ENCODE measurements at regions not wholly inside any gene's neighbourhood (a gene's known extent, or its start where the extent isn't known, plus 50 kb on each side); places are given as distances from the start of the nearest gene placed in this dataset.

DNA sequence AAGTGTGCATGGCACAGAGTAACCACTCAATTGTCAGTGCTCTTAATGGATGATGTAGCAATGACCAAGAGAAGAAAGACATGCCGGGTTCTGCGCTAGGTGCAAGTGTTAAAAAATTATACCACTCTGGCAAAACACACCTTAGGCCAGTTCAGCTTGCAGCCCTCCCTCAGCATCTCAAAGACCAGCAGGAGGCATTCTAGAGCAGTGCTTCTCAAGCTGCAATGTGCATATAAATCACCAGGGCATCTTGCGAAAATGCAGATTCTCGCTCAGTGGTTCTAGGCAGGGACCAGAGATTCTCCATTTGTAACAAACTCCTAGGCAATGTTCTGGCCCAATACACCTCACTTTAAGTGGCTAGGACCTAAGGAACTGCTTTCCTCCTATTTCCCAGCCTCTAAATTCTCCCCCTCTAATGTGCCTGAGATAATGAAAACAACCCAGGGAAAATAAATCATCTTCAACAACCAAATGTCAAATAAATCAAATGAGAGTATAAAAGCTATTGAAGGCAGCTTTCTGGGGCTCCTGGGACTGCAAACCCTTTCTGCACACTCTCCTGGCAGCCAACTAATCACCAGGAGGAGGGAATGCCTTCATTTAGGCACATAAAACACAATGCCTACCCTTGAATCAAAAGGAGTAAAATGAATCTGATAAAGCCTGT is 337.2 kb upstream of the API5 start:
- Histone ChIP-seq H3K4me2 (ENCODE audit: low read length) (no peak overlapping the region), H3K4me1 (ENCODE audit: insufficient read depth, low read length) (no peaks in the 10 kb centered on the region), H3K27ac (ENCODE audit: low read depth, low read length) (no peak overlapping the region), H3K4me3 (ENCODE audit: insufficient read depth, low read depth, low read length) (no peak overlapping the region), H3K79me2 (ENCODE audit: insufficient read depth, low read length) (no peaks in the 10 kb centered on the region), H3K9ac (ENCODE audit: low read length) (no peak overlapping the region), H4K20me1 (ENCODE audit: insufficient read depth, low read length) (no peaks in the 10 kb centered on the region), H2AFZ (ENCODE audit: low read depth, low read length) (no peak overlapping the region), H3K9me3 (ENCODE audit: insufficient read depth, low read depth, low read length) (peaks cover 8% of the 10 kb centered on the region), H3K36me3 (ENCODE audit: insufficient read depth, low read length) (no peaks in the 10 kb centered on the region), H3K27me3 (ENCODE audit: insufficient read depth, low read length) (no peaks in the 10 kb centered on the region)
- H3K27me3 Mint-ChIP-seq (ENCODE audit: low read depth, unreplicated experiment): no peaks in the 10 kb centered on the region
- H3K27ac Mint-ChIP-seq (ENCODE audit: unreplicated experiment): no peak overlapping the region
- FAIRE-seq (no peak), DNase-seq (ENCODE audit: low read depth) (no peak)
- no peaks in the 10 kb centered on the region for H3K36me3 Mint-ChIP-seq (ENCODE audit: low read depth, unreplicated experiment)
- H3K4me1 Mint-ChIP-seq (ENCODE audit: low read depth, unreplicated experiment): no peaks in the 10 kb centered on the region
- TF ChIP-seq CTCF (IDR thresholded peaks at IDR 0.05; ENCODE audit: insufficient read depth, low read depth, low read length) (no peak), EZH2 (IDR thresholded peaks at IDR 0.05; ENCODE audit: insufficient read depth, low read length) (no peak)
- peaks cover 3% of the 10 kb centered on the region for H3K9me3 Mint-ChIP-seq (ENCODE audit: unreplicated experiment)
- no peak overlapping the region for H3K4me3 Mint-ChIP-seq (ENCODE audit: unreplicated experiment)

DNA sequence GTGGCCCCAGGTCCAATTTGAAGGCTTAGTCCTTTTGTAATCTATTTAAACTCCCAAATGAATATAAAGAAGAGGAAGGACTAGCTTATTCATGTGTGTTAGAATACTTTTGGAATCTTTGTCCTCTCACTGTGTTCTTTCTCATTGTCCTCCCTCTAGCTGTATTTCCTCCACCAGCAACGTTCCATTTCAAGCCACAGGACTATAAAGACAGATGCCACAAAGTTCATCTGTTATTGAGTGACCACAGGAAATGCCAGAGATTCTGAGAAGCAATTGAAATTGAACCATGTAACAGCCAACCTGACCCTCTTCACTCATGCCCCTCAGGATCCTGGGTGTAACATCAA is 336.6 kb upstream of the API5 start:
- Mint-ChIP-seq H3K4me1 (ENCODE audit: low read depth, unreplicated experiment) (no peaks in the 10 kb centered on the region), H3K36me3 (ENCODE audit: low read depth, unreplicated experiment) (no peaks in the 10 kb centered on the region), H3K9me3 (ENCODE audit: unreplicated experiment) (peaks cover 3% of the 10 kb centered on the region), H3K27ac (ENCODE audit: unreplicated experiment) (no peak overlapping the region), H3K27me3 (ENCODE audit: low read depth, unreplicated experiment) (no peaks in the 10 kb centered on the region), H3K4me3 (ENCODE audit: unreplicated experiment) (no peak overlapping the region)
- no peak for FAIRE-seq
- H3K4me3 ChIP-seq (ENCODE audit: insufficient read depth, low read depth, low read length): no peak overlapping the region
- H3K27ac ChIP-seq (ENCODE audit: low read depth, low read length): no peak overlapping the region
- no peaks in the 10 kb centered on the region for H3K27me3 ChIP-seq (ENCODE audit: insufficient read depth, low read length)
- TF ChIP-seq CTCF (IDR thresholded peaks at IDR 0.05; ENCODE audit: insufficient read depth, low read depth, low read length) (no peak), EZH2 (IDR thresholded peaks at IDR 0.05; ENCODE audit: insufficient read depth, low read length) (no peak)
- peaks cover 8% of the 10 kb centered on the region for H3K9me3 ChIP-seq (ENCODE audit: insufficient read depth, low read depth, low read length)
- DNase-seq (ENCODE audit: low read depth): no peak
- H3K36me3 ChIP-seq (ENCODE audit: insufficient read depth, low read length): no peaks in the 10 kb centered on the region
- H3K4me2 ChIP-seq (ENCODE audit: low read length): no peak overlapping the region
- no peak overlapping the region for H2AFZ ChIP-seq (ENCODE audit: low read depth, low read length)
- no peak overlapping the region for H3K9ac ChIP-seq (ENCODE audit: low read length)
- H3K4me1 ChIP-seq (ENCODE audit: insufficient read depth, low read length): no peaks in the 10 kb centered on the region
- H4K20me1 ChIP-seq (ENCODE audit: insufficient read depth, low read length): no peaks in the 10 kb centered on the region
- no peaks in the 10 kb centered on the region for H3K79me2 ChIP-seq (ENCODE audit: insufficient read depth, low read length)

GRCh38 chr11:42976636-42977217 is 335.1 kb upstream of the API5 start:
- no peak for TF ChIP-seq CTCF (IDR thresholded peaks at IDR 0.05; ENCODE audit: insufficient read depth, low read depth, low read length)
- TF ChIP-seq EZH2 (IDR thresholded peaks at IDR 0.05; ENCODE audit: insufficient read depth, low read length): no peak
- no peak for DNase-seq (ENCODE audit: low read depth)
- no peaks in the 10 kb centered on the region for H3K27me3 Mint-ChIP-seq (ENCODE audit: low read depth, unreplicated experiment)

More at GRCh38 chr11:42976636-42977217, 335.1 kb upstream of the API5 start:
- no peak overlapping the region for H3K4me2 ChIP-seq (ENCODE audit: low read length)
- Mint-ChIP-seq H3K4me3 (ENCODE audit: unreplicated experiment) (no peak overlapping the region), H3K36me3 (ENCODE audit: low read depth, unreplicated experiment) (no peaks in the 10 kb centered on the region), H3K27ac (ENCODE audit: unreplicated experiment) (no peak overlapping the region), H3K9me3 (ENCODE audit: unreplicated experiment) (peaks cover 3% of the 10 kb centered on the region), H3K4me1 (ENCODE audit: low read depth, unreplicated experiment) (no peaks in the 10 kb centered on the region)
- no peaks in the 10 kb centered on the region for H3K27me3 ChIP-seq (ENCODE audit: insufficient read depth, low read length)
- H3K9me3 ChIP-seq (ENCODE audit: insufficient read depth, low read depth, low read length): peaks cover 8% of the 10 kb centered on the region
- no peak overlapping the region for H3K9ac ChIP-seq (ENCODE audit: low read length)
- H3K36me3 ChIP-seq (ENCODE audit: insufficient read depth, low read length): no peaks in the 10 kb centered on the region
- no peaks in the 10 kb centered on the region for H4K20me1 ChIP-seq (ENCODE audit: insufficient read depth, low read length)
- H3K27ac ChIP-seq (ENCODE audit: low read depth, low read length): no peak overlapping the region
- H2AFZ ChIP-seq (ENCODE audit: low read depth, low read length): no peak overlapping the region
- H3K4me1 ChIP-seq (ENCODE audit: insufficient read depth, low read length): no peaks in the 10 kb centered on the region
- no peak for FAIRE-seq
- H3K4me3 ChIP-seq (ENCODE audit: insufficient read depth, low read depth, low read length): no peak overlapping the region
- H3K79me2 ChIP-seq (ENCODE audit: insufficient read depth, low read length): no peaks in the 10 kb centered on the region
